HTR-8/SVneo (cell line): ENCODE measurements at regions not wholly inside any gene's neighbourhood (a gene's known extent, or its start where the extent isn't known, plus 50 kb on each side); places are given as distances from the start of the nearest gene placed in this dataset.
"Not testable (repeated sequence)": the region's sequence is repeated elsewhere in the genome, so short reads cannot be mapped to it uniquely, and the experiment has no call there.

Source experiments
- DNase-seq: peaks from one replicate; pipeline ENCODE4 v3.0.0; 2011; ENCODE audit warnings: low spot score, mixed read lengths; ENCODE audit not compliant: insufficient read length
- FAIRE-seq: peaks from 2 replicates; lab custom pipeline; 2011; peaks lifted over from hg19 to GRCh38; lab: Jason Lieb, UNC

- FAIRE-seq: no peak
- no peak for DNase-seq
Measured at GRCh38 chr5:23717486-23717885, 210.1 kb downstream of the PRDM9 start.

- DNase-seq: no peak
- no peak for FAIRE-seq
Measured at GRCh38 chr5:23718564-23718963, 211.2 kb downstream of the PRDM9 start.

- DNase-seq: no peak
- no peak for FAIRE-seq
Measured at GRCh38 chr5:23721336-23721735, 213.9 kb downstream of the PRDM9 start.

- FAIRE-seq: no peak
- no peak for DNase-seq
Measured at GRCh38 chr5:23727271-23727670, 219.9 kb downstream of the PRDM9 start.

- no peak for DNase-seq
- no peak for FAIRE-seq
Measured at GRCh38 chr5:23730023-23730422, 222.6 kb downstream of the PRDM9 start.

GRCh38 chr5:23740029-23740428 is 232.6 kb downstream of the PRDM9 start:
- FAIRE-seq: no peak
- no peak for DNase-seq

- DNase-seq (no peak), FAIRE-seq (no peak)
Measured at GRCh38 chr5:23742701-23743100, 235.3 kb downstream of the PRDM9 start.

- no peak for FAIRE-seq
- DNase-seq: no peak
Measured at GRCh38 chr5:23755906-23756305, 248.5 kb downstream of the PRDM9 start.

- DNase-seq (no peak), FAIRE-seq (no peak)
Measured at GRCh38 chr5:23756779-23757178, 249.4 kb downstream of the PRDM9 start.

- FAIRE-seq: no peak
- DNase-seq: no peak
Measured at GRCh38 chr5:23763170-23763569, 255.8 kb downstream of the PRDM9 start.

GRCh38 chr5:23776684-23777083 is 269.3 kb downstream of the PRDM9 start:
- FAIRE-seq (no peak), DNase-seq (no peak)

- not testable (repeated sequence) for FAIRE-seq, DNase-seq
Measured at GRCh38 chr5:23800307-23800706, 292.9 kb downstream of the PRDM9 start.

GRCh38 chr5:23820765-23821471 is 313.5 kb downstream of the PRDM9 start:
- DNase-seq: peak; percentile 61
- FAIRE-seq: peak; percentile 83

GRCh38 chr5:23823521-23823920 is 316.1 kb downstream of the PRDM9 start:
- FAIRE-seq (no peak), DNase-seq (no peak)

GRCh38 chr5:23825196-23825595 is 317.8 kb downstream of the PRDM9 start:
- no peak for DNase-seq
- no peak for FAIRE-seq

- FAIRE-seq: no peak
- DNase-seq: no peak
Measured at GRCh38 chr5:23840083-23840482, 332.7 kb downstream of the PRDM9 start.

- peak; percentile 26 for FAIRE-seq
Measured at GRCh38 chr5:23864786-23865185, 357.4 kb downstream of the PRDM9 start.

GRCh38 chr5:23877847-23878246 is 370.4 kb downstream of the PRDM9 start:
- DNase-seq: no peak
- no peak for FAIRE-seq

More at GRCh38 chr5:23864786-23865185, 357.4 kb downstream of the PRDM9 start:
- DNase-seq: no peak

- DNase-seq (peak; percentile 12), FAIRE-seq (no peak)
Measured at GRCh38 chr5:23884405-23885031, 377.1 kb downstream of the PRDM9 start.

- FAIRE-seq (no peak), DNase-seq (no peak)
Measured at GRCh38 chr5:23893561-23893960, 386.2 kb downstream of the PRDM9 start.

GRCh38 chr5:23895614-23896013 is 388.2 kb downstream of the PRDM9 start:
- FAIRE-seq (no peak), DNase-seq (no peak)

GRCh38 chr5:23930985-23931384 is 423.6 kb downstream of the PRDM9 start:
- no peak for DNase-seq
- no peak for FAIRE-seq
